ENCODE measurements at regions not wholly inside any gene's neighbourhood (a gene's known extent, or its start where the extent isn't known, plus 50 kb on each side); places are given as distances from the start of the nearest gene placed in this dataset.

GRCh38 chr2:102939207-102939606 is 177.4 kb downstream of the TMEM182 start:
- Mint-ChIP-seq H3K9me3 (peaks cover 8% of the 10 kb centered on the region), H3K27ac (no peak overlapping the region), H3K36me3 (ENCODE audit: low read depth) (peaks cover 3% of the 10 kb centered on the region), H3K4me1 (no peaks in the 10 kb centered on the region), H3K4me3 (no peak overlapping the region), H3K27me3 (ENCODE audit: low read depth) (no peaks in the 10 kb centered on the region)
- TF ChIP-seq, protein P1, sequence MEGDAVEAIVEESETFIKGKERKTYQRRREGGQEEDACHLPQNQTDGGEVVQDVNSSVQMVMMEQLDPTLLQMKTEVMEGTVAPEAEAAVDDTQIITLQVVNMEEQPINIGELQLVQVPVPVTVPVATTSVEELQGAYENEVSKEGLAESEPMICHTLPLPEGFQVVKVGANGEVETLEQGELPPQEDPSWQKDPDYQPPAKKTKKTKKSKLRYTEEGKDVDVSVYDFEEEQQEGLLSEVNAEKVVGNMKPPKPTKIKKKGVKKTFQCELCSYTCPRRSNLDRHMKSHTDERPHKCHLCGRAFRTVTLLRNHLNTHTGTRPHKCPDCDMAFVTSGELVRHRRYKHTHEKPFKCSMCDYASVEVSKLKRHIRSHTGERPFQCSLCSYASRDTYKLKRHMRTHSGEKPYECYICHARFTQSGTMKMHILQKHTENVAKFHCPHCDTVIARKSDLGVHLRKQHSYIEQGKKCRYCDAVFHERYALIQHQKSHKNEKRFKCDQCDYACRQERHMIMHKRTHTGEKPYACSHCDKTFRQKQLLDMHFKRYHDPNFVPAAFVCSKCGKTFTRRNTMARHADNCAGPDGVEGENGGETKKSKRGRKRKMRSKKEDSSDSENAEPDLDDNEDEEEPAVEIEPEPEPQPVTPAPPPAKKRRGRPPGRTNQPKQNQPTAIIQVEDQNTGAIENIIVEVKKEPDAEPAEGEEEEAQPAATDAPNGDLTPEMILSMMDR (IDR thresholded peaks at IDR 0.05; ENCODE audit: unreplicated experiment in 3 of 3), result no peak

DNA sequence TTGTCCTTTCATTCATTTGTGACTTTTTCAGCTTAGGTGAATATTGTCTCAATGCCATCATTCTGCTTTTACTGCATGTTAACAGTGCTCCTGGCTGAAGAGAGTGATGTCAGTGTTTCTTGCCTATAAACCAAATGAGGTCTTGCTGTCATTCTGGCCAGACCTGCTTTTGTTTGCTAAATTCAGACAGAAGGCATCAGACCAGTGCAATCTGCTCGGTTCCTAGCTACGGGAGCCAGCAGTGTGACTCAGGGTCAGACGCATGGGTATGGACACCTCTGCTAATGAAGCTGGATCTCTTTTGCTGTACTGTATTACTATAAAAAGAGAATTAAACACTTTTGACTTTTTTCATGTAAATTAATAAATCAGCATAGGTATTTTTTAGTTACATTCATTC is 178.9 kb downstream of the TMEM182 start:
- H3K4me1 Mint-ChIP-seq, result no peaks in the 10 kb centered on the region

DNA sequence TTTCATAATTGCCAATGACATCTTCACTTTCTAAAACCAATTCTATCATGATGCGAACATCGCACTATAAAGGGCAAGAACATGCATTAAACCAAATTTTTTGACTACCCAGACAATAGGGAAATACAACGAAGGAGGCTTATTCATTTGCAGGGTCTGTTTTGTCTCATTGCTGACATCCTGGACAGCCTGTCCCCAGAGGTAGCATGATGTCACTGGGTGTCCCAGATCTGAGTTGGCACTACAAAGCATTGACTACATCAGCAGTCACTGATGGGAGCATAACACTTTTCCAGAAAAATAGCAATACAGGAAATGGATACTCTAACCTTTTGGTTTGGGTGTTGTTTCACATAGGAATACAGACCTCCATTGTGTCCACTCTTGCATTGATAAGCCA is 180.3 kb downstream of the TMEM182 start:
- Mint-ChIP-seq H3K27ac (no peak overlapping the region), H3K9me3 (peaks cover 8% of the 10 kb centered on the region), H3K4me3 (no peak overlapping the region), H3K27me3 (ENCODE audit: low read depth) (no peaks in the 10 kb centered on the region), H3K4me1 (no peaks in the 10 kb centered on the region), H3K36me3 (ENCODE audit: low read depth) (peaks cover 3% of the 10 kb centered on the region)
- TF ChIP-seq, protein P1 (IDR thresholded peaks at IDR 0.05; ENCODE audit: unreplicated experiment in 3 of 3), result no peak

More for the DNA sequence above, 178.9 kb downstream of the TMEM182 start:
- Mint-ChIP-seq H3K36me3 (ENCODE audit: low read depth) (peaks cover 3% of the 10 kb centered on the region), H3K4me3 (no peak overlapping the region), H3K27me3 (ENCODE audit: low read depth) (no peaks in the 10 kb centered on the region), H3K9me3 (peaks cover 8% of the 10 kb centered on the region), H3K27ac (no peak overlapping the region)
- TF ChIP-seq, protein P1 (IDR thresholded peaks at IDR 0.05; ENCODE audit: unreplicated experiment in 3 of 3), result no peak

DNA sequence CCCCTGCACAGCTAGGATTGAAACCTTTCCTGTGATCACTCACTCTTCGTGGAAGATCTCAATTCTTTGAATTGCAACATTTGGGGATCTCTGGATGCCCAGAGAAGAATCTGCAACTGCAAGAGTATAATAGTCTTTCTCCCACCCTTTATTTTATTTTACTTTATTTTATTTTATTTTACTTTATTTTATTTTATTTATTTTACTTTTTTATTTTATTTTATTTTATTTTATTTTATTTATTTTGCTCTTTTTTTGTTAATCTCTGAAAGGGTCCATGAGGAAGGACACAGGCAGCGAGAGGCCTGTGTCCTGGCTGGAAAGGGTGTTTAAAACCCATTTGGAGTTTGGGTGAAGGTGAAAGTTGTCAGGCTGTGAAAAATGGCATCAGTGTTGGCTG is 181.4 kb downstream of the TMEM182 start:
- Mint-ChIP-seq H3K36me3 (ENCODE audit: low read depth) (peaks cover under 1% of the 10 kb centered on the region), H3K27ac (no peak overlapping the region), H3K9me3 (peaks cover 6% of the 10 kb centered on the region), H3K4me1 (no peaks in the 10 kb centered on the region), H3K4me3 (no peak overlapping the region), H3K27me3 (ENCODE audit: low read depth) (no peaks in the 10 kb centered on the region)
- TF ChIP-seq, protein P1 (IDR thresholded peaks at IDR 0.05; ENCODE audit: unreplicated experiment in 3 of 3), result no peak

- no peaks in the 10 kb centered on the region for H3K9me3 Mint-ChIP-seq
- no peaks in the 10 kb centered on the region for H3K27me3 Mint-ChIP-seq (ENCODE audit: low read depth)
- H3K4me3 Mint-ChIP-seq, result no peak overlapping the region
- no peaks in the 10 kb centered on the region for H3K4me1 Mint-ChIP-seq
- H3K36me3 Mint-ChIP-seq (ENCODE audit: low read depth), result no peaks in the 10 kb centered on the region
- no peak overlapping the region for H3K27ac Mint-ChIP-seq
- TF ChIP-seq, protein P1 (IDR thresholded peaks at IDR 0.05; ENCODE audit: unreplicated experiment in 3 of 3), result no peak
Measured at GRCh38 chr2:102950371-102950946, 188.6 kb downstream of the TMEM182 start.

DNA sequence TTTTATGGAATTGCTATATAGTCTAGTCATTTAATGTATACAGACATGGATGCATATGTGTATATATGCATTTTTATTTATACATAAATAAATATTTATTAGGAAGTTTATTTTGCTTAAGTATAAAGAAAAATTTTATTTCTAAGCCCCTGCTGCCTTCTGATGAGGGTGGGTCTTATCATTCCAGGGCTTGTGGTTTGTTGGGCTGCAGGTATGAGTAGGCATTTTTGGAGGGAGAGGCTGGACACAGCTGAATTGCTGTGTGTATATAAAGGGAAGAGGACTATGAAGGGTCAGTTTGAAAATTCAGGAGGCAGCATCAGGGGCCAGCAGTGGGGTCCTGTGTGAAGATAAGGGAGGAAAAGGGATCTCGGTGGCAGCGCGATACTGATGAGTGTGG is 189.4 kb downstream of the TMEM182 start:
- no peaks in the 10 kb centered on the region for H3K4me1 Mint-ChIP-seq
- TF ChIP-seq, protein P1 (IDR thresholded peaks at IDR 0.05; ENCODE audit: unreplicated experiment in 3 of 3), result no peak
- H3K4me3 Mint-ChIP-seq, result no peak overlapping the region
- H3K27me3 Mint-ChIP-seq (ENCODE audit: low read depth), result no peaks in the 10 kb centered on the region
- H3K36me3 Mint-ChIP-seq (ENCODE audit: low read depth), result no peaks in the 10 kb centered on the region
- H3K9me3 Mint-ChIP-seq, result no peaks in the 10 kb centered on the region
- H3K27ac Mint-ChIP-seq, result no peak overlapping the region
